COLO668 (cell line): ENCODE measurements at regions not wholly inside any gene's neighbourhood (a gene's known extent, or its start where the extent isn't known, plus 50 kb on each side); places are given as distances from the start of the nearest gene placed in this dataset.
"Not testable (repeated sequence)": the region's sequence is repeated elsewhere in the genome, so short reads cannot be mapped to it uniquely, and the experiment has no call there.

Experiments used
- DNase-seq: peaks from one replicate; lab custom pipeline; 2025; ENCODE audit not compliant: unreplicated experiment; lab: John Stamatoyannopoulos, UW

DNA sequence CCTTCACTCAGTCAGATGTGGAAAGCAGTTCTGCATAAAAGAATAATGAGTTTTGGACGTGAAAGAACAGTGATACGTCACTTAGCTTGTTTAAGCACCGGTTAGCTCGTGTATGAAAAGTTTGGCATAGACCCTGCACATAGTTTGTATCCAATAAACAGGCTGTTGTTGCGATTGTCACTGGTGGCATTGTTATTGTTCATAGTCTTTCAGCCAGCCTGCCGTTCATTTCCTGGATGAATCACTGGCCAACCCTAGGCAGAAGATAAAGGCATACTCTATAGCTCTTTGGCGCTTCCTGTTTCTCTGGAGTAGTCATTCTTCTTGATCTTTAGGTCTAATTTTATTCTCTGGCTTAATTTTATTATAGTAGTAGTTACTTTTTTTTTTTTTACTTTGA lies 57.8 kb upstream of the ANKRD30A start:
- DNase-seq: no peak

DNA sequence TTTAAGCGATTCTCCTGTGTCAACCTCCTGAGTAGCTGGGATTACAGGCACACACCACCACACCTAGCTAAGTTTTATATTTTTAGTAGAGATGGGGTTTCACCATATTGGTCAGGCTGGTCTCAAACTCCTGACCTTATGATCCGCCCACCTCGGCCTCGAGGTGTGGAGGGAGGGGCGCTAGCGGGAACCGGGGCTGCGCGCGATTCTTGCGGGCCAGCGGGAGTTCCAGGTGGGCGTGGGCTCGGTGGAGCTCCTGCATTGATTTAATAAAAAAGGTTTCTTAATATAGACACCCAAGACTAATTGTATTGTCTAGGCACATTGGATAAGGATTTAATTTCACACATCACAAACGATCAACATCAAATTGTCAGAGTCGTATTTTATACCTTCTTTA lies 63.1 kb upstream of the ANKRD30A start:
- DNase-seq: not testable (repeated sequence)

DNA sequence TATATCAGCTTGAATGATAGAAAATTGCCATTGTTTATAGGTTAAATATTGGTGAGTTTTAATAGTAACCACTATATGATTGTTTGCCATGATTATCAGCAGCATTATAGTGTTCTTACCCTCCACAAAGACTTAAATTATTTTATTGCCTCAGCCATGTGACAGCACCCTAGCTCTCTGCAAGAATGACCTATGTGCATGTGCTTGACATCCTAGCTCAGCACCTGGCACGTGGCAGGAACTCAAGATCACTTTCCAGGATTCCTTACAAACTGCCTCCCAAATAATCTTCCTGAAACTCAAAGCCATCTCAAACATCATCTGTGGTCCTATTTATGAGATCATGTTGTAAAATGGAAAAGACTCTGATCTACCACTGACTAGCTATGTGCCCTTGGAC lies 68.1 kb upstream of the ANKRD30A start:
- no peak for DNase-seq

DNA sequence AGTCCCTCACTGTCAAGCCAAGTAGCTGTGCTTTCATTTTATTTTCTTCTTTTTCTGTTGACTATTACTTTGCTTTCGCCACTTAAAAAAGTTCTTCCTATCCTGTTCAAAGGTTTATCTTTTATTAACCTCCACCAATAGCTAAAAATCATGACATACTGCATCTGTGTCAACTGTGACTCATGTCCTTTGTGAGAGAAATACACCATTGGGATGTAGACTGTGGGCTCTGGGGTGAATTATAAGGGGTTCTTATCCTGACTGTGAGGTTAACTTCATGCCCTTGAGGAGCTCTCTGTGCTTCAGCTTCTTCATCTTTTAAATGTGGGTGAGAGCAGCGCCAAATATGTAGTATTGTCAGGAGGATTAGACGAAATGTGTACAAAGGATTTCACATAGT lies 71.9 kb upstream of the ANKRD30A start:
- no peak for DNase-seq

DNA sequence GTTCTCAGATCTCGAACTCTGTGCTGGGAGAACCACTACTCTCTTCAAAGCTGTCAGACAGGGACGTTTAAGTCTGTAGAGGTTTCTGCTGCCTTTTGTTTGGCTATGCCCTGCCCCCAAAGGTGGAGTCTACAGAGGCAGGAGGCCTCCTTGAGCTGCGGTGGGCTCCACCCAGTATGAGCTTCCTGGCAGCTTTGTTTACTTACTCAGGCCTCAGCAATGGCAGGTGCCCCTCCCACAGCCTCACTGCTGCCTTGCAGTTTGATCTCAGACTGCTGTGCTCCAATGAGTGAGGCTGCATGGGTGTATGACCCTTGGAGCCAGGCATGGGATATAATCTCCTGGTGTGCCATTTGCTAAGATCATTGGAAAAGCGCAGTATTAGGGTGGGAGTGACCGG lies 75.4 kb upstream of the ANKRD30A start:
- DNase-seq: not testable (repeated sequence)

- not testable (repeated sequence) for DNase-seq
Observed at GRCh38 chr10:37044319-37044718, 81.1 kb upstream of the ANKRD30A start.

DNA sequence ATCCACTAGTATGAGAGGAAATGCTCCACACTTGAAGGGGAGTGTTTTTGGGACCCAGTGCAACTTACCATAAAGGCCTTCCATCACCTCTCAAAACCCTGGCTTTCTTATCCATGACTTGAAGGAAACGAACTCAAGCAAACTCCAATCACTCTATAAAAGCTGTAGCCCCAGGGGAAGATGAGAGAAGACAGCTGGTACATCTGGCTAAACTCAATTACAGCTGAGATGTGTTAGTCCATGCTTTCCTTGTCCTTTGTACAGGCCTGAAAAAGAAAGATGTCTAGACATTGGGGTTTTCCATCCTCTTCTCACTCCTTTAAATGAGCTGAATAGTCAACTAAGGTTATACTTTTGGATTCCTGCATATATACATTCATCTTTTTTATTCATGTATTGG lies 89.5 kb upstream of the ANKRD30A start:
- no peak for DNase-seq

GRCh38 chr10:37015498-37015897 lies 109.9 kb upstream of the ANKRD30A start:
- DNase-seq: no peak

- no peak for DNase-seq
Observed at GRCh38 chr10:37010741-37011140, 114.7 kb upstream of the ANKRD30A start.

- DNase-seq: not testable (repeated sequence)
Observed at GRCh38 chr10:37008276-37008675, 117.1 kb upstream of the ANKRD30A start.

- DNase-seq: no peak
Observed at GRCh38 chr10:37003126-37003525, 122.3 kb upstream of the ANKRD30A start.

GRCh38 chr10:36995806-36996205 lies 129.6 kb upstream of the ANKRD30A start:
- not testable (repeated sequence) for DNase-seq

DNA sequence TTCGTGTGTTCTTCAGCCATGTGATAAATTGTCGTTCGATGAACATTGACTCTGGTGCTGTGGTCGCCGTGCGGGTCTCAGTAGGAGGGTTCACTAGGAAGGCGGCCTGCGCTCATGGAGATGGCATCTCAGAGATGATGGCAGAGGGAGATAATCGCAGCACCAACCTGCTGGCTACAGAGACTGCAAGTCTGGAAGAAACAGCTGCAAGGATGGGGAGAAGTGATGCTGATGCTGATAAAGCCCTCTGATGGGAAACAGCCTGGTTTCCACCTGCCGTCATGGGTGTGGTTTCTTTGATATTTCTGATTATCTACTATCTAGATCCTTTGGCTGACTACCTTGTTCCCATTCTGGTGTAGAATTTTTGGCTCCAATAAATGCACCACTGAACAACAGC lies 130.5 kb upstream of the ANKRD30A start:
- no peak for DNase-seq

DNA sequence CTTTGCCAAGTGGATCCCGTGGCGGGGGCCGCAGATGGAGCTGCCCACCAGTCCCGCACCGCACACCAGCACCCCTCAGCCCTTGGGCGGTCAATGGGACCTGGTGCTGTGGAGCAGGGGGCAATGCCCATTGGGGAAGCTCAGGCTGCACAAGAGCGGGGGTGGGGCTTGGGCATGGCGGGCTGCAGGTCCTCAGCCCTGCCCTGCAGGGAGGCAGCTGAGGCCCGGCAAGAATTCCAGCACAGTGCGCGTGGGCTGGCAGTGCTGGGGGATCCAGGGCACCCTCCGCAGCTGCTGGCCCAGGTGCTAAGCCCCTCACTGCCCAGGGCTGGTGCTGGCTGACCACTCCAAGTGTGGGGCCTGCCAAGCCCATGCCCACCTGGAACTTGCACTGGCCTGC lies 136.2 kb upstream of the ANKRD30A start:
- no peak for DNase-seq

GRCh38 chr10:36946598-36946997 lies 178.8 kb upstream of the ANKRD30A start:
- no peak for DNase-seq

GRCh38 chr10:36943544-36943943 lies 181.9 kb upstream of the ANKRD30A start:
- DNase-seq: no peak

- no peak for DNase-seq
Observed at GRCh38 chr10:36942616-36943015, 182.8 kb upstream of the ANKRD30A start.

DNA sequence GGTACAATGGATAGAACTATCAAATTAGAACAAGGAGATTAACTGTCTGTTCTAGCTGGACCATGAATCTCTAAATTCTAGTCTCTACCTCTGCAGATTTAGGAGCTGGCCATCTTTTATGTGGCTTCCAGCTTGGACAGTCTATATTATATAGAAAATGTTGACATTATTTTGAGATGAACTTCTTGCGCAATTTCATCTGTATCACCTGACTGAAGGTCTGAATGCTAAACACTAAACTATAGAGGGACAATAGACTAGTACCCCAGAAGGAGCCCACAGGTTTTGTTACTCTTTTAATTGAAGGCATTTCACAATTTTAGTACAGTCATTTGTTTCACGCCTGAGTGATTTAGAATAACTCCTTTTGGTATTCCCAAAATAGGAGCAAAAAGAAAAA lies 222.4 kb upstream of the ANKRD30A start:
- no peak for DNase-seq

DNA sequence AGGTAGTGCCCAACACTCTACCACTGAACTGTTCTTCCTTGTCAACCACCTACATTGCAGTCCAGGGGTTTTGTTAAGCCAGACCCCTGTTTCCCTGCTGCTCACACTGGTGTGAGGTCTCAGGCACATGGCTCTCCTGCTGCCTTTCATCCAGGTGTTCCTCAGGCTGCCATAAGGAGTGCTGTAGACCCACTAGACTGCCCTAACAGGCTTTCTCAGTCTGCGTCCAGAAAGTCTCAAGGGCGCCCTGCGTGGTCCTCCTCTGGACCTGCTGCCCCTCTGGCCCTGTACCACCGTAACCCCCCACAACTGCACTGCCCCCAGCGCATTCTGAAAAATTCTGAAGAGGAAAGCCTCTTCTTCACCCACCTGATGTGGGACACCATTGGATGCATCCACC lies 225.7 kb upstream of the ANKRD30A start:
- DNase-seq: no peak

- peak; percentile 32 for DNase-seq
Observed at GRCh38 chr10:36888925-36889573, 236.3 kb upstream of the ANKRD30A start.

DNA sequence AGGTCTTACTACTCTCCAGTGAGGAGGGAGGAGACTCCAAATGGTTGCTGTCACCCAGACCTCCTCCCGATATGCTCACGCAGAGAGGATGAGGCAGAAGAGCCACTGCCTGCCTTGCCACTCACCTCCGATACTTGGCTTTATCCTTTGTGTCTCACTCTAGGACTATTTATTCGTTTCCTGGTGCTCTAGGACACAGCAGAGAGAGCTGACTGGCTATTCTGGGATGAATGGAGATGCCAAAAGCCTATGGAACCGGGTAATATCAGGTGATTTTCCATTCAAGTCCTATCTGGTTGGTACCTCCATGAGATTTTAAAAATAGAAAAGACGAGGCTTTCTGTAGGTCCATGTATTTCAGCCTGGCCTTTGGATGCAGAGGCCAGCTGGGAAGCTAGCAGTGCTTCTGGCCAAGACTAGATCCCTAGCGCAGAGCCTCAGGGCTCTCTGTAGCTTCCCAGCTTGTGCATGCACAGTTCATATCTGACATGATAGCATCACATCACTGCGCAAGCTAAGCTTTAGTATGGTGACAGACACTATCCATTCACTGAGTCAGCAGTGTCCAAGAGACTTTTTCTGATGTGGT lies 239.0 kb upstream of the ANKRD30A start:
- DNase-seq: no peak

- DNase-seq: no peak
Observed at GRCh38 chr10:36885746-36886145, 239.7 kb upstream of the ANKRD30A start.

GRCh38 chr10:36882781-36883180 lies 242.6 kb upstream of the ANKRD30A start:
- DNase-seq: no peak
